HepG2 (cell line): ENCODE measurements at regions not wholly inside any gene's neighbourhood (a gene's known extent, or its start where the extent isn't known, plus 50 kb on each side); places are given as distances from the start of the nearest gene placed in this dataset.

Source experiments
- ATAC-seq: fragments of 200-7000 bp; cut with Tn5 transposase; 3 replicates; pipeline ENCODE4 v1.9.1; 2020; ENCODE audit warnings: mild to moderate bottlenecking, moderate library complexity
- BruUV-seq: library from RNA; stranded (reverse); fragments of 400-500 nt; replicated peaks from 2 replicates; lab custom pipeline; 2021; lab: Mats Ljungman, UMichigan
- CTCF ChIA-PET: fragments of 300-600 bp; formaldehyde crosslinking; extraction: SDS; loops from one replicate; lab custom pipeline; 2021; ENCODE audit warnings: low total read pairs, inconsistent platforms, low intra/inter-chr PET ratio; lab: Yijun Ruan, JAX
- POLR2A ChIA-PET: fragments of 350-600 bp; sonication (Branson Sonifier 250); formaldehyde crosslinking; loops from one replicate; lab custom pipeline; 2020; ENCODE audit warnings: antibody characterized with exemption, inconsistent platforms; lab: Yijun Ruan, JAX
- DNase-seq: peaks from one replicate; pipeline ENCODE4 v3.0.0-alpha.2; 2015; ENCODE audit warnings: low spot score
- FAIRE-seq: peaks from 3 replicates; lab custom pipeline; 2011; peaks lifted over from hg19 to GRCh38; lab: Jason Lieb, UNC
- H2AFZ ChIP-seq: one replicate; pipeline ENCODE4 v1.6.1; 2011; ENCODE audit warnings: low read length, inconsistent platforms
- H3K27ac ChIP-seq: fragments of 300-600 bp; 3 replicates; pipeline ENCODE4 v1.8.0; 2011; ENCODE audit warnings: mixed run types, mild to moderate bottlenecking, mixed read lengths, low read length, inconsistent platforms; ENCODE audit not compliant: insufficient read depth; ENCODE audit errors: extremely low read length
- H3K27me3 ChIP-seq, 2 experiments: fragments of 200-600 bp in 1 of 2; 2 replicates in 1 of 2; 3 replicates in 1 of 2; pipeline versions ENCODE4 v1.6.0 to v1.8.0; 2011; ENCODE audit warnings: low read length in 2 of 2, mild to moderate bottlenecking in 2 of 2, moderate library complexity in 2 of 2, inconsistent platforms in 1 of 2; ENCODE audit not compliant: insufficient read depth in 2 of 2, control insufficient read depth in 1 of 2
- H3K36me3 ChIP-seq, 2 experiments: fragments of 200-600 bp in 1 of 2; replicated peaks in 1 of 2; 2 replicates in 1 of 2; 3 replicates in 1 of 2; pipeline versions ENCODE4 v1.5.1 to v1.8.0; 2011; ENCODE audit warnings: low read length in 2 of 2, inconsistent platforms in 1 of 2; ENCODE audit not compliant: insufficient read depth in 2 of 2, control insufficient read depth in 1 of 2
- H3K4me1 ChIP-seq: 2 replicates; pipeline ENCODE4 v1.5.1; 2012; ENCODE audit warnings: low read length, inconsistent platforms; ENCODE audit not compliant: insufficient read depth
- H3K4me2 ChIP-seq: 2 replicates; pipeline ENCODE4 v1.6.0; 2011; ENCODE audit warnings: low read depth, low read length, inconsistent platforms
- H3K4me3 ChIP-seq, 3 experiments: fragments of 200-600 bp in 1 of 3; sonication (generic), shearing (Covaris generic) in 1 of 3; replicated peaks in 1 of 3; 2 replicates each; pipeline ENCODE4 v1.5.1; 2011 to 2016; ENCODE audit warnings: low read length in 3 of 3, inconsistent platforms in 2 of 3, low read depth in 2 of 3, mild to moderate bottlenecking in 2 of 3, control low read depth in 1 of 3, mixed read lengths in 1 of 3; ENCODE audit not compliant: insufficient read depth in 1 of 3
- H3K79me2 ChIP-seq: one replicate; pipeline ENCODE4 v1.6.1; 2011; ENCODE audit warnings: low read length, inconsistent platforms; ENCODE audit not compliant: insufficient read depth
- H3K9ac ChIP-seq: 2 replicates; pipeline ENCODE4 v1.6.0; 2011; ENCODE audit warnings: mild to moderate bottlenecking, low read depth, low read length, inconsistent platforms; ENCODE audit not compliant: insufficient read depth
- H3K9me3 ChIP-seq: 2 replicates; pipeline ENCODE4 v1.5.1; 2012; ENCODE audit warnings: mild to moderate bottlenecking, low read length
- H4K20me1 ChIP-seq: 2 replicates; pipeline ENCODE4 v1.6.0; 2011; ENCODE audit warnings: inconsistent platforms, mild to moderate bottlenecking, low read length, moderate library complexity; ENCODE audit not compliant: insufficient read depth
- HOXA7 ChIP-seq: sonication (generic); formaldehyde crosslinking; IDR thresholded peaks from 2 replicates; pipeline ENCODE4 v1.8.1; 2022; ENCODE audit warnings: mild to moderate bottlenecking, missing genetic modification reagents, moderate library complexity
- IKZF4 ChIP-seq: sonication (generic); formaldehyde crosslinking; IDR thresholded peaks from 2 replicates; pipeline ENCODE4 v1.5.1; 2020; ENCODE audit warnings: borderline replicate concordance, mild to moderate bottlenecking, low read depth, missing genetic modification reagents; ENCODE audit errors: not compliant biosample characterization
- KDM6A ChIP-seq: IDR thresholded peaks from 2 replicates; pipeline ENCODE4 v1.6.1; 2016; ENCODE audit warnings: low read depth
- KLF12 ChIP-seq: sonication (generic); formaldehyde crosslinking; IDR thresholded peaks from 2 replicates; pipeline ENCODE4 v1.4.0; 2020; ENCODE audit warnings: missing genetic modification reagents, borderline replicate concordance
- MAZ ChIP-seq, 2 experiments: sonication (generic) in 1 of 2; formaldehyde crosslinking in 1 of 2; IDR thresholded peaks; 2 replicates each; pipeline versions ENCODE4 v1.5.0 to v1.6.1; 2012 to 2020; ENCODE audit warnings: low read depth in 2 of 2, mild to moderate bottlenecking in 2 of 2, borderline replicate concordance in 1 of 2, improper control_type of control experiment in 1 of 2, low read length in 1 of 2, missing genetic modification reagents in 1 of 2, moderate library complexity in 1 of 2
- NFYC ChIP-seq: IDR thresholded peaks from 2 replicates; pipeline ENCODE4 v1.6.1; 2016; ENCODE audit warnings: missing genetic modification reagents, missing compliant biosample characterization
- SRSF9 ChIP-seq: fragments of 200-400 bp; formaldehyde crosslinking; IDR thresholded peaks from 2 replicates; pipeline ENCODE4 v1.6.1; 2018; ENCODE audit warnings: borderline replicate concordance, mild to moderate bottlenecking, low read depth, low read length; ENCODE audit not compliant: insufficient read depth, poor library complexity, severe bottlenecking
- ZNF260 ChIP-seq: sonication (generic); formaldehyde crosslinking; IDR thresholded peaks from 2 replicates; pipeline ENCODE4 v1.4.0; 2020; ENCODE audit warnings: missing genetic modification reagents, low read depth, mild to moderate bottlenecking, borderline replicate concordance
- ZNF33B ChIP-seq: sonication (generic); formaldehyde crosslinking; IDR thresholded peaks from 2 replicates; pipeline ENCODE4 v1.5.1; 2020; ENCODE audit warnings: mild to moderate bottlenecking, missing genetic modification reagents
- ZNF451 ChIP-seq: sonication (generic); formaldehyde crosslinking; IDR thresholded peaks from 2 replicates; pipeline ENCODE4 v1.5.0; 2020; ENCODE audit warnings: mild to moderate bottlenecking, missing genetic modification reagents
- ZNF614 ChIP-seq: IDR thresholded peaks from 2 replicates; pipeline ENCODE4 v1.6.1; 2018; ENCODE audit warnings: missing biosample characterization, missing genetic modification reagents, inconsistent platforms, borderline replicate concordance
- ZZZ3 ChIP-seq: sonication (generic); formaldehyde crosslinking; IDR thresholded peaks from 2 replicates; pipeline ENCODE4 v1.4.0; 2020; ENCODE audit warnings: missing genetic modification reagents, mild to moderate bottlenecking, borderline replicate concordance
- WGBS: methylation state at CpG from one replicate; pipeline ENCODE4 v1.1.6; 2017; ENCODE audit warnings: low lambda C conversion rate; 5-methylcytosine and 5-hydroxymethylcytosine counted together
- in situ Hi-C: cut with HindIII; loops from 2 replicates; pipeline ENCODE4 v1.10.0; 2017; ENCODE audit warnings: low pct_unique_long_range_greater_than_20kb; ENCODE audit not compliant: extremely low pct_ligation_motif_present
- intact Hi-C: fragments of 100-400 bp; cut with micrococcal nuclease; formaldehyde crosslinking; loops from one replicate; pipeline ENCODE4 v1.10.0; 2022; ENCODE audit not compliant: unreplicated experiment
- TF ChIP-seq, protein P1 (sequence below): IDR thresholded peaks from 2 replicates; pipeline ENCODE4 v1.6.1; 2012; ENCODE audit warnings: low read length, improper control_type of control experiment
- TF ChIP-seq, protein P2 (sequence below): IDR thresholded peaks from 2 replicates; pipeline ENCODE4 v1.6.1; 2018; ENCODE audit warnings: missing genetic modification reagents, mild to moderate bottlenecking, missing compliant biosample characterization
- TF ChIP-seq, protein P3 (sequence below): sonication (generic); formaldehyde crosslinking; IDR thresholded peaks from 2 replicates; pipeline ENCODE4 v1.4.0; 2020; ENCODE audit warnings: missing genetic modification reagents; ENCODE audit errors: not compliant biosample characterization
- TF ChIP-seq, protein P4 (sequence below): sonication (generic); formaldehyde crosslinking; IDR thresholded peaks from 2 replicates; pipeline ENCODE4 v1.5.0; 2020; ENCODE audit warnings: mild to moderate bottlenecking, missing genetic modification reagents, borderline replicate concordance

DNA sequence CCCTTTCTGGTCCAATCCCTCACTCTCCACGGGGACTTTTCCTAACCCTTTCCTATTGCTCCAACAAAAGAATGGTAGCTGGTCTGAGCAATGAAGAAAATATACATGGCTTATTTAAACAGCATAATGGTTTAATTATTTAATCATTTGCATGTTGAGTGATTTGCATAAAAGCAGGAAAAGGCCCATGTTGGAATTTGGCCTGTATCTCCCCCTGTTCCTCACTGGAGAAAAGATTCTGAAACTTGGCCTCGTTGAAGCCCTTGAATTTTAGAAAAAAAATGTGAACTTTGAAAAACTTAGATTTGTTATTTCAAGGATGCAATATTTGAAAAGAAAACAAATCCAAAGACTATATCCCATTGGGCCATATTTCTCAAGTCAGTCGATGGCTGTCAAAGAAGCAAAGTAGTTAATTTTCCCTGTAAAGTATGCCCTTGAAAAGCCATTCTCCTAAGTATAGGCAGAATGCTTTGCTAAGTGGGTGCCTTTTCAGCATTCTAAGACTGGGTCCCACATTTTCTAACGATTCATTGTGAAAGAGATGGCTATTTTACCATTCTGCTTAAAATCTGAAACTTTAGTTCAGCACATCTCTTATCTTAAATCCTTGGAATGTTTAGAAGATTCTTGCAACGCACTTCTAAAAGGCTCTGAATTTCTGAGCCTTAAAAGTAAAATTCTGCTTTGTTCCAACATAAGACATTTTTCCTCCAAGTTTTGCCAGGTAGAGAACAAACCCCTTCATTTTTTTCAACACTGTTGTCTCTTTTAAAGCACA lies 428.8 kb downstream of the ARHGEF28 start:
- intact Hi-C loops: no loop called here
- TF ChIP-seq ZNF614 (CRISPR knock-in tag) (no peak), IKZF4 (CRISPR knock-in tag) (no peak), ZNF260 (CRISPR knock-in tag) (no peak), NFYC (no peak), ZNF451 (CRISPR knock-in tag) (no peak), KLF12 (CRISPR knock-in tag) (no peak), HOXA7 (CRISPR knock-in tag) (no peak), SRSF9 (no peak), ZNF33B (no peak), KDM6A (CRISPR knock-in tag) (no peak), MAZ (IDR thresholded peaks at IDR 0.05; ENCODE audit: borderline replicate concordance, low read depth, low read length) (no peak), MAZ (CRISPR knock-in tag; IDR thresholded peaks at IDR 0.05; ENCODE audit: low read depth) (no peak), ZZZ3 (no peak)
- TF ChIP-seq, protein P1, sequence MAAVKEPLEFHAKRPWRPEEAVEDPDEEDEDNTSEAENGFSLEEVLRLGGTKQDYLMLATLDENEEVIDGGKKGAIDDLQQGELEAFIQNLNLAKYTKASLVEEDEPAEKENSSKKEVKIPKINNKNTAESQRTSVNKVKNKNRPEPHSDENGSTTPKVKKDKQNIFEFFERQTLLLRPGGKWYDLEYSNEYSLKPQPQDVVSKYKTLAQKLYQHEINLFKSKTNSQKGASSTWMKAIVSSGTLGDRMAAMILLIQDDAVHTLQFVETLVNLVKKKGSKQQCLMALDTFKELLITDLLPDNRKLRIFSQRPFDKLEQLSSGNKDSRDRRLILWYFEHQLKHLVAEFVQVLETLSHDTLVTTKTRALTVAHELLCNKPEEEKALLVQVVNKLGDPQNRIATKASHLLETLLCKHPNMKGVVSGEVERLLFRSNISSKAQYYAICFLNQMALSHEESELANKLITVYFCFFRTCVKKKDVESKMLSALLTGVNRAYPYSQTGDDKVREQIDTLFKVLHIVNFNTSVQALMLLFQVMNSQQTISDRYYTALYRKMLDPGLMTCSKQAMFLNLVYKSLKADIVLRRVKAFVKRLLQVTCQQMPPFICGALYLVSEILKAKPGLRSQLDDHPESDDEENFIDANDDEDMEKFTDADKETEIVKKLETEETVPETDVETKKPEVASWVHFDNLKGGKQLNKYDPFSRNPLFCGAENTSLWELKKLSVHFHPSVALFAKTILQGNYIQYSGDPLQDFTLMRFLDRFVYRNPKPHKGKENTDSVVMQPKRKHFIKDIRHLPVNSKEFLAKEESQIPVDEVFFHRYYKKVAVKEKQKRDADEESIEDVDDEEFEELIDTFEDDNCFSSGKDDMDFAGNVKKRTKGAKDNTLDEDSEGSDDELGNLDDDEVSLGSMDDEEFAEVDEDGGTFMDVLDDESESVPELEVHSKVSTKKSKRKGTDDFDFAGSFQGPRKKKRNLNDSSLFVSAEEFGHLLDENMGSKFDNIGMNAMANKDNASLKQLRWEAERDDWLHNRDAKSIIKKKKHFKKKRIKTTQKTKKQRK: no peak
- TF ChIP-seq, protein P2, sequence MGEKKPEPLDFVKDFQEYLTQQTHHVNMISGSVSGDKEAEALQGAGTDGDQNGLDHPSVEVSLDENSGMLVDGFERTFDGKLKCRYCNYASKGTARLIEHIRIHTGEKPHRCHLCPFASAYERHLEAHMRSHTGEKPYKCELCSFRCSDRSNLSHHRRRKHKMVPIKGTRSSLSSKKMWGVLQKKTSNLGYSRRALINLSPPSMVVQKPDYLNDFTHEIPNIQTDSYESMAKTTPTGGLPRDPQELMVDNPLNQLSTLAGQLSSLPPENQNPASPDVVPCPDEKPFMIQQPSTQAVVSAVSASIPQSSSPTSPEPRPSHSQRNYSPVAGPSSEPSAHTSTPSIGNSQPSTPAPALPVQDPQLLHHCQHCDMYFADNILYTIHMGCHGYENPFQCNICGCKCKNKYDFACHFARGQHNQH: no peak
- TF ChIP-seq, protein P3, sequence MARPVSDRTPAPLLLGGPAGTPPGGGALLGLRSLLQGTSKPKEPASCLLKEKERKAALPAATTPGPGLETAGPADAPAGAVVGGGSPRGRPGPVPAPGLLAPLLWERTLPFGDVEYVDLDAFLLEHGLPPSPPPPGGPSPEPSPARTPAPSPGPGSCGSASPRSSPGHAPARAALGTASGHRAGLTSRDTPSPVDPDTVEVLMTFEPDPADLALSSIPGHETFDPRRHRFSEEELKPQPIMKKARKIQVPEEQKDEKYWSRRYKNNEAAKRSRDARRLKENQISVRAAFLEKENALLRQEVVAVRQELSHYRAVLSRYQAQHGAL (CRISPR knock-in tag): no peak
- TF ChIP-seq, protein P4, sequence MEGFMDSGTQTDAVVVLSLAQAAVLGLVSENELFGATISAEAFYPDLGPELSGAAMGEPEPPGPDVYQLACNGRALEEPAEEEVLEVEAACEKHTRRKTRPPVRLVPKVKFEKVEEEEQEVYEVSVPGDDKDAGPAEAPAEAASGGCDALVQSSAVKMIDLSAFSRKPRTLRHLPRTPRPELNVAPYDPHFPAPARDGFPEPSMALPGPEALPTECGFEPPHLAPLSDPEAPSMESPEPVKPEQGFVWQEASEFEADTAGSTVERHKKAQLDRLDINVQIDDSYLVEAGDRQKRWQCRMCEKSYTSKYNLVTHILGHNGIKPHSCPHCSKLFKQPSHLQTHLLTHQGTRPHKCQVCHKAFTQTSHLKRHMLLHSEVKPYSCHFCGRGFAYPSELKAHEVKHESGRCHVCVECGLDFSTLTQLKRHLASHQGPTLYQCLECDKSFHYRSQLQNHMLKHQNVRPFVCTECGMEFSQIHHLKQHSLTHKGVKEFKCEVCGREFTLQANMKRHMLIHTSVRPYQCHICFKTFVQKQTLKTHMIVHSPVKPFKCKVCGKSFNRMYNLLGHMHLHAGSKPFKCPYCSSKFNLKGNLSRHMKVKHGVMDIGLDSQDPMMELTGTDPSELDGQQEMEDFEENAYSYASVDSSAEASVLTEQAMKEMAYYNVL (CRISPR knock-in tag): no peak

More for the DNA sequence above, 428.8 kb downstream of the ARHGEF28 start:
- no peak for ATAC-seq
- Histone ChIP-seq H2AFZ (no peak overlapping the region), H4K20me1 (no peaks in the 10 kb centered on the region), H3K4me1 (no peaks in the 10 kb centered on the region), H3K9ac (no peak overlapping the region), H3K9me3 (no peaks in the 10 kb centered on the region), H3K79me2 (no peaks in the 10 kb centered on the region), H3K4me2 (no peak overlapping the region), H3K27ac (no peak overlapping the region), H3K4me3 (no peak overlapping the region), H3K36me3 (no peaks in the 10 kb centered on the region), H3K27me3 (no peaks in the 10 kb centered on the region; a peak in 2 of 5 replicates)
- no peak for DNase-seq
- ChIA-PET POLR2A (no interaction called here), CTCF (no interaction called here)
- no TSS peak for BruUV-seq
- in situ Hi-C loops: no loop called here
- no peak for FAIRE-seq
- WGBS: 34% methylated on average over 5 of the region's 5 CpGs
